Activated effector memory CD4-positive, alpha-beta T cell treated with Interleukin-2 at 50 U/mL for 16 hours (primary cell): ENCODE measurements at regions not wholly inside any gene's neighbourhood (a gene's known extent, or its start where the extent isn't known, plus 50 kb on each side); places are given as distances from the start of the nearest gene placed in this dataset.

Source experiments
- DNase-seq: peaks from one replicate; pipeline ENCODE4 v3.0.0-alpha.2; 2020

GRCh38 chr13:85277748-85278147, 521.5 kb downstream of the SLITRK6 start:
- DNase-seq: no peak

- no peak for DNase-seq
Measured at GRCh38 chr13:85266771-85267170, 532.4 kb downstream of the SLITRK6 start.

- no peak for DNase-seq
Measured at GRCh38 chr13:85266331-85266730, 532.9 kb downstream of the SLITRK6 start.

- no peak for DNase-seq
Measured at GRCh38 chr13:85265296-85265695, 533.9 kb downstream of the SLITRK6 start.

- no peak for DNase-seq
Measured at GRCh38 chr13:85262499-85262898, 536.7 kb downstream of the SLITRK6 start.

GRCh38 chr13:85261757-85262346, 537.4 kb downstream of the SLITRK6 start:
- DNase-seq: no peak

GRCh38 chr13:85260896-85261295, 538.3 kb downstream of the SLITRK6 start:
- no peak for DNase-seq

GRCh38 chr13:85255978-85256377, 543.2 kb downstream of the SLITRK6 start:
- DNase-seq: no peak

GRCh38 chr13:85254641-85255040, 544.6 kb downstream of the SLITRK6 start:
- DNase-seq: no peak

GRCh38 chr13:85249151-85249550, 550.1 kb downstream of the SLITRK6 start:
- no peak for DNase-seq

- DNase-seq: no peak
Measured at GRCh38 chr13:85247780-85248179, 551.4 kb downstream of the SLITRK6 start.

GRCh38 chr13:85243831-85244230, 555.4 kb downstream of the SLITRK6 start:
- no peak for DNase-seq

- no peak for DNase-seq
Measured at GRCh38 chr13:85241060-85241459, 558.2 kb downstream of the SLITRK6 start.

GRCh38 chr13:85236413-85236812, 562.8 kb downstream of the SLITRK6 start:
- no peak for DNase-seq

GRCh38 chr13:85230691-85231093, 568.5 kb downstream of the SLITRK6 start:
- DNase-seq: no peak

- DNase-seq: no peak
Measured at GRCh38 chr13:85228692-85229091, 570.5 kb downstream of the SLITRK6 start.

- DNase-seq: no peak
Measured at GRCh38 chr13:85223883-85224656, 575.1 kb downstream of the SLITRK6 start.

- no peak for DNase-seq
Measured at GRCh38 chr13:85216576-85216975, 582.6 kb downstream of the SLITRK6 start.

- DNase-seq: no peak
Measured at GRCh38 chr13:85212692-85213091, 586.5 kb downstream of the SLITRK6 start.

- no peak for DNase-seq
Measured at GRCh38 chr13:85204668-85205344, 594.4 kb downstream of the SLITRK6 start.

GRCh38 chr13:85197431-85197830, 601.8 kb downstream of the SLITRK6 start:
- DNase-seq: no peak

GRCh38 chr13:85194482-85194881, 604.7 kb downstream of the SLITRK6 start:
- no peak for DNase-seq

GRCh38 chr13:85191996-85192718, 607.1 kb downstream of the SLITRK6 start:
- no peak for DNase-seq
